GM23338 (cell line): ENCODE measurements at regions not wholly inside any gene's neighbourhood (a gene's known extent, or its start where the extent isn't known, plus 50 kb on each side); places are given as distances from the start of the nearest gene placed in this dataset.

Source experiments
- ATAC-seq: fragments of 200-7000 bp; cut with Tn5 transposase; 3 replicates; pipeline ENCODE4 v1.9.1; 2020
- DNase-seq: peaks from one replicate; pipeline ENCODE4 v3.0.0-alpha.2; 2015; ENCODE audit warnings: low spot score
- H2AFZ ChIP-seq: fragments of 200-600 bp; sonication (generic); 2 replicates; pipeline ENCODE4 v1.8.0; 2016; ENCODE audit warnings: antibody characterized with exemption, mild to moderate bottlenecking, moderate library complexity
- H3F3A ChIP-seq: fragments of 200-600 bp; sonication (generic); replicated peaks from 2 replicates; pipeline ENCODE4 v1.8.0; 2017; ENCODE audit warnings: antibody characterized with exemption, mixed run types, low read depth
- H3K27ac ChIP-seq: fragments of 200-600 bp; sonication (generic); 2 replicates; pipeline ENCODE4 v1.6.1; 2016; ENCODE audit warnings: low read depth
- H3K27me3 ChIP-seq: fragments of 200-600 bp; sonication (generic); 2 replicates; pipeline ENCODE4 v1.8.0; 2016; ENCODE audit warnings: mild to moderate bottlenecking, mixed run types, moderate library complexity; ENCODE audit not compliant: insufficient read depth
- H3K36me3 ChIP-seq: fragments of 200-600 bp; sonication (generic); 2 replicates; pipeline ENCODE4 v1.8.0; 2016; ENCODE audit warnings: mild to moderate bottlenecking; ENCODE audit not compliant: insufficient read depth
- H3K4me1 ChIP-seq: fragments of 200-600 bp; sonication (generic); 2 replicates; pipeline ENCODE4 v1.8.0; 2016; ENCODE audit warnings: mild to moderate bottlenecking, moderate library complexity; ENCODE audit not compliant: insufficient read depth
- H3K4me2 ChIP-seq: fragments of 200-600 bp; sonication (generic); 2 replicates; pipeline ENCODE4 v1.7.1; 2017; ENCODE audit warnings: mixed run types
- H3K4me3 ChIP-seq: fragments of 200-600 bp; sonication (generic); 2 replicates; pipeline ENCODE4 v1.6.1; 2016; ENCODE audit warnings: mixed run types
- H3K79me2 ChIP-seq: fragments of 200-600 bp; sonication (generic); replicated peaks from 2 replicates; pipeline ENCODE4 v1.8.0; 2017; ENCODE audit warnings: mild to moderate bottlenecking; ENCODE audit not compliant: insufficient read depth
- H3K9me2 ChIP-seq: fragments of 200-600 bp; sonication (generic); 2 replicates; pipeline ENCODE4 v1.8.0; 2017; ENCODE audit not compliant: insufficient read depth
- H4K20me1 ChIP-seq: fragments of 200-600 bp; sonication (generic); replicated peaks from 2 replicates; pipeline ENCODE4 v1.8.0; 2017; ENCODE audit warnings: mild to moderate bottlenecking; ENCODE audit not compliant: insufficient read depth
- H3K27ac Mint-ChIP-seq: 2 replicates; pipeline ENCODE4 v1.8.0; 2020; ENCODE audit warnings: inconsistent platforms, mild to moderate bottlenecking, moderate library complexity, mixed read lengths
- H3K27me3 Mint-ChIP-seq: 3 replicates; pipeline ENCODE4 v1.8.0; 2022; ENCODE audit warnings: low read depth, mild to moderate bottlenecking, moderate library complexity, mixed read lengths, inconsistent platforms; ENCODE audit not compliant: insufficient read depth, poor library complexity
- H3K36me3 Mint-ChIP-seq: 3 replicates; pipeline ENCODE4 v1.8.0; 2021; ENCODE audit warnings: low read depth, mild to moderate bottlenecking, inconsistent platforms, moderate library complexity, mixed read lengths
- H3K4me1 Mint-ChIP-seq: 3 replicates; pipeline ENCODE4 v1.8.0; 2020; ENCODE audit warnings: mild to moderate bottlenecking, inconsistent platforms, mixed read lengths
- H3K4me3 Mint-ChIP-seq: 3 replicates; pipeline ENCODE4 v1.8.0; 2021; ENCODE audit warnings: moderate library complexity, mild to moderate bottlenecking, inconsistent platforms, mixed read lengths
- H3K9me3 Mint-ChIP-seq: 3 replicates; pipeline ENCODE4 v1.8.0; 2020; ENCODE audit warnings: moderate library complexity, mild to moderate bottlenecking, inconsistent platforms, mixed read lengths
- CTCF ChIP-seq, 2 experiments: fragments of 200-600 bp in 1 of 2; sonication (generic) in 1 of 2; conservative IDR thresholded peaks; 2 replicates each; pipeline versions ENCODE4 v1.5.1 to v1.6.1; 2016 to 2017; ENCODE audit warnings: antibody characterized with exemption in 2 of 2, low read depth in 2 of 2, mild to moderate bottlenecking in 2 of 2, moderate library complexity in 1 of 2
- EZH2 ChIP-seq: fragments of 200-600 bp; sonication (generic); IDR thresholded peaks from one replicate; pipeline ENCODE4 v1.8.0; 2017; ENCODE audit warnings: antibody characterized with exemption, mild to moderate bottlenecking, low read depth; ENCODE audit not compliant: unreplicated experiment
- EZH2phosphoT487 ChIP-seq: fragments of 200-600 bp; sonication (generic); IDR thresholded peaks from one replicate; pipeline ENCODE4 v1.8.1; 2018; ENCODE audit warnings: antibody characterized with exemption; ENCODE audit not compliant: unreplicated experiment
- NANOG ChIP-seq: IDR thresholded peaks from 2 replicates; pipeline ENCODE4 v1.6.1; 2016; ENCODE audit warnings: antibody characterized with exemption, borderline replicate concordance
- ZNF462 ChIP-seq: fragments of 250-450 bp; sonication (Bioruptor Pico); IDR thresholded peaks from 2 replicates; pipeline ENCODE4 v1.5.0; 2020; ENCODE audit warnings: mild to moderate bottlenecking, moderate library complexity

GRCh38 chr2:221216636-221217035 lies 355.5 kb downstream of the EPHA4 start:
- Histone ChIP-seq H3K27me3 (no peaks in the 10 kb centered on the region), H4K20me1 (no peaks in the 10 kb centered on the region), H3K9me2 (no peaks in the 10 kb centered on the region), H3K4me3 (no peak overlapping the region), H3K79me2 (no peaks in the 10 kb centered on the region), H3K36me3 (no peaks in the 10 kb centered on the region), H3K4me1 (no peaks in the 10 kb centered on the region), H3K4me2 (no peak overlapping the region), H2AFZ (peak overlapping the region; percentile 69; the same call in 1 of the 2 replicates), H3F3A (no peaks in the 10 kb centered on the region), H3K27ac (no peak overlapping the region)
- TF ChIP-seq NANOG: no peak
- TF ChIP-seq ZNF462 (CRISPR knock-in tag): no peak
- TF ChIP-seq CTCF (conservative IDR thresholded peaks at IDR 0.05; ENCODE audit: low read depth in 2 of 2): no peak
- no peak for TF ChIP-seq EZH2
- TF ChIP-seq EZH2phosphoT487: no peak
- Mint-ChIP-seq H3K27ac (no peak overlapping the region), H3K9me3 (peaks cover 16% of the 10 kb centered on the region; the same call in 2 of the 3 replicates), H3K27me3 (no peaks in the 10 kb centered on the region), H3K4me3 (no peak overlapping the region), H3K4me1 (peaks cover 2% of the 10 kb centered on the region; the same call in 1 of the 3 replicates), H3K36me3 (peaks cover 4% of the 10 kb centered on the region)
- ATAC-seq (no peak), DNase-seq (no peak)
